CD4-positive, CD25-positive, alpha-beta regulatory T cell (primary cell): ENCODE measurements at regions not wholly inside any gene's neighbourhood (a gene's known extent, or its start where the extent isn't known, plus 50 kb on each side); places are given as distances from the start of the nearest gene placed in this dataset.

Experiments used
- ATAC-seq, 2 donors: fragments of 150-1000 bp; cut with Tn5 transposase; one replicate each; pipeline ENCODE4 v1.10.0; 2021; ENCODE audit warnings: low read depth in 2 of 2, moderate number of reproducible peaks in 2 of 2, moderate library complexity in 1 of 2
- DNase-seq, 3 donors: peaks; one replicate each; pipeline versions ENCODE4 v3.0.0 to v3.0.0-alpha.2; 2012 to 2022; ENCODE audit warnings: mixed read lengths in 1 of 3
- H3K27ac ChIP-seq: one replicate; pipeline ENCODE4 v1.7.0; 2013; ENCODE audit warnings: mild to moderate bottlenecking, low read length; ENCODE audit not compliant: insufficient read depth, poor library complexity, severe bottlenecking
- H3K27me3 ChIP-seq: one replicate; pipeline ENCODE4 v1.7.0; 2013; ENCODE audit warnings: low read length; ENCODE audit not compliant: control insufficient read depth, insufficient read depth
- H3K36me3 ChIP-seq: one replicate; pipeline ENCODE4 v1.7.0; 2013; ENCODE audit warnings: mild to moderate bottlenecking, low read length, moderate library complexity; ENCODE audit not compliant: control insufficient read depth, insufficient read depth
- H3K4me1 ChIP-seq: 2 replicates; pipeline ENCODE4 v1.7.0; 2013; ENCODE audit warnings: mild to moderate bottlenecking, low read length; ENCODE audit not compliant: insufficient read depth, control insufficient read depth, poor library complexity, severe bottlenecking
- H3K4me3 ChIP-seq: one replicate; pipeline ENCODE4 v1.7.0; 2013; ENCODE audit warnings: low read depth, mild to moderate bottlenecking, low read length, moderate library complexity
- H3K9me3 ChIP-seq, 2 experiments: 1 replicate in 1 of 2; 2 replicates in 1 of 2; pipeline ENCODE4 v1.7.0; 2013; ENCODE audit warnings: low read length in 2 of 2, mild to moderate bottlenecking in 1 of 2, moderate library complexity in 1 of 2; ENCODE audit not compliant: control insufficient read depth in 2 of 2
- H3K27ac Mint-ChIP-seq, 3 donors: one replicate each; pipeline ENCODE4 v1.8.0; 2020 to 2022; ENCODE audit warnings: mild to moderate bottlenecking in 3 of 3, mixed read lengths in 3 of 3, moderate library complexity in 2 of 3
- H3K27me3 Mint-ChIP-seq: one replicate; pipeline ENCODE4 v1.8.0; 2022; ENCODE audit warnings: mild to moderate bottlenecking, mixed read lengths
- H3K36me3 Mint-ChIP-seq: one replicate; pipeline ENCODE4 v1.8.0; 2020; ENCODE audit warnings: mixed read lengths
- H3K4me1 Mint-ChIP-seq, 4 donors: one replicate each; pipeline ENCODE4 v1.8.0; 2020 to 2022; ENCODE audit warnings: mixed read lengths in 4 of 4, mild to moderate bottlenecking in 1 of 4
- H3K4me3 Mint-ChIP-seq, 4 donors: one replicate each; pipeline ENCODE4 v1.8.0; 2020 to 2022; ENCODE audit warnings: mild to moderate bottlenecking in 4 of 4, mixed read lengths in 4 of 4, moderate library complexity in 3 of 4
- H3K9me3 Mint-ChIP-seq, 7 donors: one replicate each; pipeline ENCODE4 v1.8.0; 2020 to 2022; ENCODE audit warnings: mixed read lengths in 7 of 7, mild to moderate bottlenecking in 3 of 7, moderate library complexity in 2 of 7

DNA sequence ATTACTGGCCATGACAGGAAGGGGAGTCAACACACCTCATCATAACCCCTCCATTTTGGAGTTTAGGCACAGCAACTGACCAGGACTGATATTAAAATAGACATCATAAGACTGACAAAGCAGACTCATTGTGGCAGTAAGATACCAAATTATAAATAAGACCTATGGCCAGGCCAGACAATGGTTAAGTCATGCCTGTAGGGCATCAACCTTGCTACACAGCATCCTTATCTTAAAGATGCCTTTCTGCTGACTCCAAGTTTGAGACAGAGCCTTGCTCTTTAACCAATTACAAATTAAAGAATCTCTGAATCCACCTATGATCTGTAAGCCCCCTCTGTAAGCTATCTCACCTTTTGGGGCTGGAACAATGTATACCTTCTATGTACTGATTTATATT lies 65.5 kb downstream of the VCX2 start:
- no peak overlapping the region for H3K4me3 ChIP-seq
- H3K27me3 ChIP-seq, result no peaks in the 10 kb centered on the region
- H3K27ac ChIP-seq, result no peak overlapping the region
- H3K9me3 ChIP-seq, result peaks cover 0 to 2% of the 10 kb centered on the region in 2 experiments
- no peaks in the 10 kb centered on the region for H3K27me3 Mint-ChIP-seq
- H3K4me3 Mint-ChIP-seq, result no peak overlapping the region
- H3K9me3 Mint-ChIP-seq, result peaks cover 0 to 13% (median 6%) of the 10 kb centered on the region in 7 donors
- no peaks in the 10 kb centered on the region for H3K36me3 Mint-ChIP-seq
- H3K27ac Mint-ChIP-seq, result no peak overlapping the region
- ATAC-seq (no peak), DNase-seq (no peak)
- no peaks in the 10 kb centered on the region for H3K4me1 Mint-ChIP-seq
- no peaks in the 10 kb centered on the region for H3K4me1 ChIP-seq
- no peaks in the 10 kb centered on the region for H3K36me3 ChIP-seq

DNA sequence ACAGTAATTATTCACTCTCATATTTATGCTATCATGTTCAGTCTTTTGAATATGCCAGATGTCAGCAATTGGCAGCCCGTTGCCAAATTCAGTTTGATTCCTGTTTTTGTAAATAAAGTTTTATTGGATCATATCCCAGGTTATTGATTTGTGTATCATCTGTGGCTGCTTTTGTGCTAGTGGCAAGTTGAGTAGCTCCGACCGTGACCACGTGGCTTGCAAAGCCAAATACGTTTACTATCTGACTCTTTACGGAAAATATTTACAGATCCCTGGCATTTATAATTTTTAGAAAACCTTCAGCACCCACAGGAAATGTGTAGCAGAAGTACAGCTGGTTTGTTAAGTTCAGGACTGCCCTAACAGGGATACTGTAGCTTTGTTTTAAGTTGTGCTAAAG lies 67.4 kb downstream of the VCX2 start:
- H3K4me3 ChIP-seq, result no peak overlapping the region
- Mint-ChIP-seq H3K4me1 (no peaks in the 10 kb centered on the region), H3K4me3 (no peak overlapping the region), H3K27me3 (no peaks in the 10 kb centered on the region), H3K9me3 (peaks cover 0 to 7% (median 5%) of the 10 kb centered on the region in 7 donors), H3K27ac (no peak overlapping the region), H3K36me3 (no peaks in the 10 kb centered on the region)
- no peaks in the 10 kb centered on the region for H3K27me3 ChIP-seq
- H3K36me3 ChIP-seq, result no peaks in the 10 kb centered on the region
- DNase-seq (no peak), ATAC-seq (no peak)
- H3K9me3 ChIP-seq, result no peaks in the 10 kb centered on the region
- no peaks in the 10 kb centered on the region for H3K4me1 ChIP-seq
- no peak overlapping the region for H3K27ac ChIP-seq

DNA sequence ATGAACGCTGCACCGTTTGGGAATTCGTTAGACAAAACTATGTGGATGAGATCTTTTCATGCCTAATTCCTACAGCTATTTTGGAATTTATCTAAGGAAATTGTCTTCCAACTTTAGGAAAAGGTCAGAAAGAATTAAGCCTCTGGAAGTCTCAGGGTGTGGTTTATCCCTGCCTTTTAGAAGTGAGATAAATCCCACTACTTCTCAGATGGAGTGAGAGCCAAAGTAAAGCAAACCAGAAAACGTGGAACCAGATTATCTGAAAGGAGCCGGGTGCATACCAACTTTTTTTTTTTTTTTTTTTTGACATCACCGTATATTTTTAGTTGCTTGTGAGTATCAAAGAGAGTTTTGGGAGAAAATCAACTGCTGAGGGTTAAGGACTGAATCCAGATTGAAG lies 79.6 kb downstream of the VCX2 start:
- Histone ChIP-seq H3K9me3 (peaks cover 0 to 6% of the 10 kb centered on the region in 2 experiments), H3K4me1 (no peaks in the 10 kb centered on the region), H3K4me3 (no peak overlapping the region), H3K27ac (no peak overlapping the region), H3K27me3 (no peaks in the 10 kb centered on the region), H3K36me3 (no peaks in the 10 kb centered on the region)
- Mint-ChIP-seq H3K4me1 (no peaks in the 10 kb centered on the region), H3K27ac (no peak overlapping the region), H3K9me3 (peaks cover 0 to 11% (median 0%) of the 10 kb centered on the region in 7 donors), H3K36me3 (no peaks in the 10 kb centered on the region), H3K27me3 (no peaks in the 10 kb centered on the region), H3K4me3 (no peak overlapping the region)
- ATAC-seq (no peak), DNase-seq (no peak)

DNA sequence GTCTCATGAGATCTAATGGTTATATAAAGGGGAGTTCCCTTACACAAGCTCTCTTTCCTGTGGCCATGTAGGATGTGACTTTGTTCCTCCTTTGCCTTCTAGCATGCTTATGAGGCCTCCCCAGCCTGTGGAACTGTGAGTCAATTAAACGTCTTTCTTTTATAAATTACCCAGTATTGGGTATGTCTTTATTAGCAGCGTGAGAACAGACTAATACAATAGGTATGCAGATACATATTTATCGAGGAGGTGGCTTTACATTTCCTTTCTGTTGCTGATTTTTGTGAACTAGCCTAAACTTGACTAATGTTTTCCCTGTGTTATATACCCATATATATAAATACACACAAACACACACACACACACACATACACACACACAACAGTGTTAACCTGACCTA lies 80.2 kb downstream of the VCX2 start:
- Mint-ChIP-seq H3K4me1 (no peaks in the 10 kb centered on the region), H3K27ac (no peak overlapping the region), H3K36me3 (no peaks in the 10 kb centered on the region), H3K9me3 (peaks cover 0 to 11% (median 2%) of the 10 kb centered on the region in 7 donors), H3K27me3 (no peaks in the 10 kb centered on the region), H3K4me3 (no peak overlapping the region)
- no peaks in the 10 kb centered on the region for H3K27me3 ChIP-seq
- H3K4me1 ChIP-seq, result no peaks in the 10 kb centered on the region
- H3K27ac ChIP-seq, result no peak overlapping the region
- ATAC-seq (no peak), DNase-seq (no peak)
- no peak overlapping the region for H3K4me3 ChIP-seq
- peaks cover 0 to 6% of the 10 kb centered on the region in 2 experiments for H3K9me3 ChIP-seq
- H3K36me3 ChIP-seq, result no peaks in the 10 kb centered on the region

DNA sequence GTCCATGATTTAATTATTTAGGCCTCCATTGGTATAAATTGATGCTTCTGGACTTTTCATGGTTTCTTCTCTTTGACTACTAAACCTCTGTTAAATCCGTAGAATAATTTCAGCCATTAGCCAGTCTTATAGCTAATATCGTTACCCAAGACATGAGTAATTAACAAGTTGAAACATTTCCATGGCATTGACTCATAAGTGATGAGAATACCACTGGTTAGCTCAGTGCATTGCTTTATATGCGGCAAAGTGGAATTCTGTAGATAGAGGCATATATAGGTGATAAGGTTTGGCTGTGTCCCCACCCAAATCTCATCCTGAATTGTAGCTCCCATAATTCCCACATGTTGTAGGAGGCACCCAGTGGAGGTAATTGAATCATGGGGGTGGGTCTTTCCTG lies 80.6 kb downstream of the VCX2 start:
- Mint-ChIP-seq H3K27ac (no peak overlapping the region), H3K4me1 (no peaks in the 10 kb centered on the region), H3K4me3 (no peak overlapping the region), H3K9me3 (peaks cover 0 to 11% (median 2%) of the 10 kb centered on the region in 7 donors), H3K27me3 (no peaks in the 10 kb centered on the region), H3K36me3 (no peaks in the 10 kb centered on the region)
- Histone ChIP-seq H3K27me3 (no peaks in the 10 kb centered on the region), H3K9me3 (peaks cover 0 to 6% of the 10 kb centered on the region in 2 experiments), H3K36me3 (no peaks in the 10 kb centered on the region), H3K4me3 (no peak overlapping the region), H3K4me1 (no peaks in the 10 kb centered on the region), H3K27ac (no peak overlapping the region)
- DNase-seq (no peak), ATAC-seq (no peak)

DNA sequence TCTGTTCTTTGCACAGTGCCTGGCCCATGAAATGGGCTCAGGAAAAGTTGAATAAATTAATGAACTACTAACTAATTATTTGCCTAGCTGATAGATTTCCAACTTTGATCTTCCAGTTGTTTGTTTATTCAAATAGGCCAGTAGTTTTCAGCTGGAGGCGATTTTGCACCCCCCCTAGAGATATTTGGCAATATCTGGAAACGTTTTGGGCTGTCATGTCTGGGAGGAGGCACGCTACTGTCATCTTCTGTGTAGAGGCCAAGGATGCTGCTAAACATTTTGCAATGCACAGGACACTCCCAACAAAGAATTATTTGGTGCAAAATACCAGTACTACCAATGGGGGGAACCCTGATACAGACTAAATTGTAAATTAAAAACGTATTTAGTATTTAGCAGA lies 81.9 kb downstream of the VCX2 start:
- Mint-ChIP-seq H3K4me3 (no peak overlapping the region), H3K27ac (no peak overlapping the region), H3K27me3 (no peaks in the 10 kb centered on the region), H3K36me3 (no peaks in the 10 kb centered on the region), H3K4me1 (no peaks in the 10 kb centered on the region), H3K9me3 (peaks cover 0 to 11% (median 2%) of the 10 kb centered on the region in 7 donors)
- DNase-seq, result no peak
- H3K4me3 ChIP-seq, result no peak overlapping the region
- no peak for ATAC-seq
- H3K36me3 ChIP-seq, result no peaks in the 10 kb centered on the region
- no peaks in the 10 kb centered on the region for H3K27me3 ChIP-seq
- no peak overlapping the region for H3K27ac ChIP-seq
- peaks cover 0 to 6% of the 10 kb centered on the region in 2 experiments for H3K9me3 ChIP-seq
- H3K4me1 ChIP-seq, result no peaks in the 10 kb centered on the region

DNA sequence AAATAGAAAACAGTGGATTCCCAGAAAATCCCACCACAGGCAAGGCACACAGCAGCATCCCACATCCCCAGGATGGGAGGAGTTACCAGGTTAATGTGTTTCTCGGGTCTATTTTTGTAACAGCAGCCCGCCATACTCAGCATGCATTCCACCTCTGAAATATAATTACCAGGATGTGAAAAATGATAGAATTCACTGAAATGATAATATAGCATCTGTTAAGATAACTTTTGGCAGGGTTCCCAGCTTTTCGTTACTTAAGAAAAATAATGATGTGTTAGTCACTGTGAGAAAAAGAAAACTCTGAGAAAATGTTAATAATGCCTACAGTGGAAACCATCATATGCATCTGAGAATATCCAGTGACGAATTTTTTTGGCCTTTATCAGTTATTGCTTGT lies 87.1 kb downstream of the VCX2 start:
- Histone ChIP-seq H3K27me3 (no peaks in the 10 kb centered on the region), H3K9me3 (no peaks in the 10 kb centered on the region), H3K4me1 (no peaks in the 10 kb centered on the region), H3K27ac (no peak overlapping the region), H3K4me3 (no peak overlapping the region), H3K36me3 (no peaks in the 10 kb centered on the region)
- no peak overlapping the region for H3K27ac Mint-ChIP-seq
- no peak for ATAC-seq
- H3K9me3 Mint-ChIP-seq, result peaks cover 0 to 8% (median 2%) of the 10 kb centered on the region in 7 donors
- no peaks in the 10 kb centered on the region for H3K27me3 Mint-ChIP-seq
- no peak for DNase-seq
- H3K36me3 Mint-ChIP-seq, result no peaks in the 10 kb centered on the region
- H3K4me3 Mint-ChIP-seq, result no peak overlapping the region
- H3K4me1 Mint-ChIP-seq, result no peaks in the 10 kb centered on the region

DNA sequence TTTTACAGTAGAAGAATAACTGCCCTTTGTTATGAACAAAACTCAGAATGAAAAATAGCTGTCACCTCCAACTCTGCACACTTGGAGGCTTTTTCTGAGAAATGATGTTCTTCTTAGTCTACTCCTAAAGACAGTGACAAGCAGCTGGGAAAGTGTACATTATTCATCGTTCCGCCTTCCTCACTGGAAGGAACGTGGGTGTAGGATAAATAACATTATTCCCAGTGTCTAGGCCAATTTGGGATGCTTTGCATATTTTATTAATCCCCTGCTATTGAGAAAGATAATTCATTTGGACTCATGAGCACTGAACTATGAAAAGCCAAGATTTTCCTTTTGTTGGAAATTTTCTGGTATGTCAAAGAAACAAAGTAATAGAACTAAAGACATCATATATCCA lies 87.8 kb downstream of the VCX2 start:
- DNase-seq, result no peak
- no peak for ATAC-seq
- no peaks in the 10 kb centered on the region for H3K36me3 Mint-ChIP-seq
- Histone ChIP-seq H3K27me3 (no peaks in the 10 kb centered on the region), H3K36me3 (no peaks in the 10 kb centered on the region), H3K4me3 (no peak overlapping the region), H3K9me3 (no peaks in the 10 kb centered on the region), H3K4me1 (no peaks in the 10 kb centered on the region), H3K27ac (no peak overlapping the region)
- no peak overlapping the region for H3K27ac Mint-ChIP-seq
- H3K4me3 Mint-ChIP-seq, result no peak overlapping the region
- peaks cover 0 to 5% (median 2%) of the 10 kb centered on the region in 7 donors for H3K9me3 Mint-ChIP-seq
- no peaks in the 10 kb centered on the region for H3K27me3 Mint-ChIP-seq
- no peaks in the 10 kb centered on the region for H3K4me1 Mint-ChIP-seq
